IPS-NIHi7 (cell line): ENCODE measurements at regions not wholly inside any gene's neighbourhood (a gene's known extent, or its start where the extent isn't known, plus 50 kb on each side); places are given as distances from the start of the nearest gene placed in this dataset.
"Not testable (repeated sequence)": the region's sequence is repeated elsewhere in the genome, so short reads cannot be mapped to it uniquely, and the experiment has no call there.

Source experiments
- DNase-seq: peaks from one replicate; pipeline ENCODE4 v3.0.0; 2012; ENCODE audit warnings: mixed read lengths; ENCODE audit errors: extremely low spot score

DNA sequence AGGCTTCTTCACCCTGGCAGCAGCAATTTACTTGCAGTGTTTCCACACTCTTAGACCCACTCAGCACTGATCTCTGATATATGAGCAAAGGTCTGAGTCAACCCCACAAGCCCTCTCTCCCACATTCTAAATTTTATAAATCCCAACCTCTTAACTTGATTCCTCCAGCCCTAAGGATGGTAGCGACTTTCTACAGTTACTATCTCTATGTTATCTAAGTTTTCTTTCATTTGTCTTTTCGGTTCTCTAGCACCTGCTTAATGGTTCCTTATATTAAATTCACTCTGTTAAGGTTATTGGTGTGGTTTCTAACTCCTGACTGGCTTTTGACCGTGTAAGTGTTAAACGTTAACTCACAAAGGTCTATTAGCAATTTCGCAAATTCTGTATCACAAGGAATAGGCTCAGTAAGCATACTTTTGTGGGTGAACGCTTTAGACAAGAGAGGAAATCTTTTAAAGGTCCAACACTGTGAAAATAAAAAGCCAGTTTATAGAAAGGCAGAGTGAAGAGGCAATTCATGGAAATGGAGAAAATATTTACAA, 99.3 kb downstream of the DLEU7 start:
- no peak for DNase-seq

- DNase-seq, result no peak
Observed at GRCh38 chr13:50745542-50746115, 97.9 kb downstream of the DLEU7 start.

DNA sequence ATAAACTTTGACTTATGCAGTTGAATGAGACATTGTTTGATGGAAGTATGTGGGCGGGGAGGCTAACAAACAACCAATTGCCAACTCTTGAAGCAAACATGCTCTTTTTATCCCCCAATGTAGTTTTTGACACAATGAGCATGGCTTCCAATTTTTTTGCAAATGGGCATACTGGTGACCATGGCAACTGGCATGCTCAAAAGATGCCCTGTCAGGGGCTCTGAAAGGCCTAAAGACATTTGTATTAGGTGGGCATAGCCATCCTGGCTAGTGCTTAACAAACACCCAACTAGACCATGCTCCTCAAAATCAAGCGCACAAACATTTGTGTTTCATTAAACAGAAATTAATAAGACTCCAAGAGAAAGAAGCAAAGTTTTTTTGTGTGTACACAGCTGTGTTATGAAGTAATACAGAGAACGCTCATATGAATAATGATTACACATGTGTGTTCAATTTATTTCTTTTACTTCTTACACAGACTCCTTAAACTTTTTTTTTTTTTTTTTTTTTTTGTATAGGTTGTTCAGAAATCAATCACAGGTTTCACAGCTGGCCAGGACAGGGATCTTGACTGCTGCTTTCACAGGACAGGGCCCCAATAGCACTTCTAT, 95.6 kb downstream of the DLEU7 start:
- no peak for DNase-seq

- not testable (repeated sequence) for DNase-seq
Observed at GRCh38 chr13:50753221-50753620, 90.3 kb downstream of the DLEU7 start.

DNA sequence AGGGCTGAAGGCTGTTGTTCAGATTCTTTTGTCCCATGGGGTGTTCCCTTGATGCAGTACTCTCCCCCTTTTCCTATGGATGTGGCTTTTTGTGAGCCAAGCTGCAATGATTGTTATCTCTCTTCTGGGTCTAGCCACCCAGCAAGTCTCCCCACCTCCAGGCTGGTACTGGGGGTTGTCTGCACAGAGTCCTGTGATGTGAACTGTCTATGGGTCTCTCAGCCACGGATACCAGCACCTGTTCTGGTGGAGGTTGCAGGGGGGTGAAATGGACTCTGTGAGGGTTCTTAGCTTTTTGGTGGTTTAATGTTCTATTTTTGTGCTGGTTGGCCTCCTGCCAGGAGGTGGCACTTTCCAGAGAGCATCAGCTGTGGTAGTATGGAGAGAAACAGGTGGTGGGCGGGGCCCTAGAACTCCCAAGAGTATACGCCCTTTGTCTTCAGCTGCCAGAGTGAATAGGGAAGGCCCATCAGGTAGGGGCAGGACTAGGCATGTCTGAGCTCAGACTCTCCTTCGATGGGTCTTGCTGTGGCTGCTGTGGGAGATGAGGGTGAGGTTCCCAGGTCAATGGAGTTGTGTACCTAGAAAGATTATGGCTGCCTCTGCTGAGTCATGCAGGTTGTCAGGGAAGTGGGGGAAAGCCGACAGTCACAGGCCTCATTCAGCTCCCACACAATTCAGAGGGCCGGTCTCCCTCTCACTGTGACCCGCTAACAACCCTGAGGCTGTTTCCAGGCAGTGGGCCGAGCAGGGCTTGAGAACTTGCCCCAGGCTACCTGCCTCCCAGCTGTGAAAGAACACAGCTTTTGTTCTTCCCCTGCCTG, 87.4 kb downstream of the DLEU7 start:
- DNase-seq, result not testable (repeated sequence)

DNA sequence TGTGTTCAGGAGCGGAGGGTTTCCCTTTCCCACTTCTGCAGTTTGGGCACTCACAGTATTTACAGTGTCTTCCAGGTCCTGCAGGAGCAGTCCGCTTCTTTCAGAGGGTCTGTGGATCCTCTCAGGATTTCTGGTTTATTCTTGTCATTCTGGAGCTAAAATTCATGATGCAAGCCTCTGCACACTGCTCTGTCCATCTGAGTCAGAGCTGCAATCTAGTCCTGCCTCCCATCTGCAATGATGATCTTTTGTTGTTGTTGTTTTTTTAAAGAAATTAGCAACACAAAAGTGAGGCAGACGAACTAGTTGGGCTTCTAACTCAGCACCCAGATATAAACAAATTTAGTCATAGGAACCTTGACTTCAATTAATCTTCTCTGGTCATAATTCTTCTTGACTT, 86.5 kb downstream of the DLEU7 start:
- no peak for DNase-seq

GRCh38 chr13:50758796-50759195, 84.7 kb downstream of the DLEU7 start:
- DNase-seq, result no peak

DNA sequence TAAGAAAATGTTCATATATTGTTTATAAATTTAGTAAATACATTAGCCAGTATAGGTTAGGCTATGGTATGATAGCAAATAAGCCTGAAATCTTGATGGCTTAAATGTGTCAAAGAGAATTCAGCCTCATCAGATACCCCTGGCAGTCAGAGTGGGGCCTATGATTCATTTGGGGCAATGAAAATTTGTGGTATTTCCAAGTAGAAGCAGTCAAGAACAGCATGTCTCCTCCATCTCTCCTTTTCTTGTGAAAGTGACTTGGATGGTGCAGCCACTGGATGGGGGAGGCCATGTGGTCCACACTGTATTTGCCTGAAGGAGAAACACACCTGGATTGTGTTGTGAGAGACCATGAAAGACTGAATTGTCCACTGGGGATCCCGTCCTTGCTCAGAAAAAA, 82.7 kb downstream of the DLEU7 start:
- DNase-seq, result no peak

GRCh38 chr13:50761406-50761805, 82.1 kb downstream of the DLEU7 start:
- no peak for DNase-seq

- no peak for DNase-seq
Observed at GRCh38 chr13:50762969-50763567, 80.4 kb downstream of the DLEU7 start.

GRCh38 chr13:50766013-50766412, 77.5 kb downstream of the DLEU7 start:
- DNase-seq, result no peak

- DNase-seq, result no peak
Observed at GRCh38 chr13:50766695-50767094, 76.8 kb downstream of the DLEU7 start.

DNA sequence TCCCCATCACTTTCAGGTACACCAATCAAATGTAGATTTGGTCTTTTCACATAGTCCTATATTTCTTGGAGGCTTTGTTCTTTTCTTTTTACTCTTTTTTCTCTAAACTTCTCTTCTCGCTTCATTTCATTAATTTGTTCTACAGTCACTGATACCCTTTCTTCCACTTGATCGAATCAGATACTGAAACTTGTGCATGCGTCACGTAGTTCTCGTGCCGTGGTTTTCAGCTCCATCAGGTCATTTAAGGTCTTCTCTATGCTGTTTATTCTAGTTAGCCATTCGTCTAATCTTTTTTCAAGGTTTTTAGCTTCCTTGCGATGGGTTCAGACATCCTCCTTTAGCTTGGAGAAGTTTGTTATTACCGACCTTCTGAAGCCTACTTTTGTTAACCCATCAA, 70.6 kb downstream of the DLEU7 start:
- not testable (repeated sequence) for DNase-seq
